NCI-H226 (cell line): ENCODE measurements at regions not wholly inside any gene's neighbourhood (a gene's known extent, or its start where the extent isn't known, plus 50 kb on each side); places are given as distances from the start of the nearest gene placed in this dataset.

Experiments
- DNase-seq: peaks from one replicate; pipeline ENCODE4 v3.0.0-alpha.2; 2015

- DNase-seq, result no peak
Observed at GRCh38 chr11:90798769-90799168, 575.9 kb upstream of the CHORDC1 start.

DNA sequence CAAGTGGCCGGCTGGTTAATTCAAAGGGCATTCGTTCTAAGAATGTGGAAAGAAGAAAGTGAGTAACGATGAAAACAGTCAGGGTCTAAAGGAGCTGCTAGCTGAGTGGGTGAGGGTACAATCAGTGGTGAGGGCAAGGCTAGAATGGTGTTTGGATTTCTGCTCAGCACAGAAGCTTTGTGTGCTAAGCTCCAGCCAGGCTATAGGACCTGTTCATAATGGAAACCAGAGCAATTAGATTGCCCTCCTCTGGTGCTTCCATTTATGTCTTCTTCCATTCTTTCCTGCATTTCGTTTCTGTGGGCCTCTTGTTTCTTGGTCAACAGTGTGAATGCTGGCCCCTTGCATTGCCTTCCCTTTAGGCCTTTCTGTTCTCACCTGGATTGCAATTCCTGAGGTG is 572.9 kb upstream of the CHORDC1 start:
- DNase-seq, result no peak

GRCh38 chr11:90788961-90789360 is 566.1 kb upstream of the CHORDC1 start:
- no peak for DNase-seq

- no peak for DNase-seq
Observed at GRCh38 chr11:90784241-90784814, 561.5 kb upstream of the CHORDC1 start.

DNA sequence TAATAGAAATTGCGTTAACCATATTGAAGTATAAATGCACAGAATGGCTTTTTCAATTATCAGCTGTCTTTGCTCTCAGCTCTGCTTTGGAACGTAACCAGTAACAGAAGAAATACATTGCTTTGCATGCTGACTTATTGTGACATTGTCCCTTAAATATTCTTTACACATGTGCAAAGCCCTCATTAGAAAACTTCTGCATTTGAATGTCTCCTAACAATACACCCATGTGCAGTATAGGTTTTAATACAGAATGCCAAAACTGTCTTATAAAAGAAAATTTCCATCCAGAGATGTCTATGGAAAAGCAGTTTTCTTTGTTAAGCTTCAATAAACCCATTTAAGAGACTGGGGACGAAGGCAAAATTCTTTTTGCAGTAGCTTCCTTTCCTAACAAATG is 560.3 kb upstream of the CHORDC1 start:
- no peak for DNase-seq

DNA sequence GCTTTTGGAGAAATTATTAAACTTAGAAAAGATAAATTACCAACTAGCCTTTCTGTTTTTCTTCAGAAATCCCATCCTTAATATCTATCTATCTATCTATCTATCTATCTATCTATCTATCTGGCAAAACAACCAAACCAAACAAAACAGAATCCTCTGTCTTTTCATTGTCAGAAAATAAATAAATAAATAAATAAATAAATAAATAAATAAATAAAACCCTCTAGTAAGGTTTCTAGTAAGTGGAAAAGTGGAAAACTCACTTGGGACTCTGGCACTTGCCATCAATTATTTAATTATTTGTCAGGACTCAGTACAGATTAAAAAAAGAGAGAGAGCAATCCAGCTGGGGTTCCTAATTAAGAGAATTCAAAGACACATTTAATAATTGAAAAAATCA is 556.2 kb upstream of the CHORDC1 start:
- DNase-seq, result no peak

DNA sequence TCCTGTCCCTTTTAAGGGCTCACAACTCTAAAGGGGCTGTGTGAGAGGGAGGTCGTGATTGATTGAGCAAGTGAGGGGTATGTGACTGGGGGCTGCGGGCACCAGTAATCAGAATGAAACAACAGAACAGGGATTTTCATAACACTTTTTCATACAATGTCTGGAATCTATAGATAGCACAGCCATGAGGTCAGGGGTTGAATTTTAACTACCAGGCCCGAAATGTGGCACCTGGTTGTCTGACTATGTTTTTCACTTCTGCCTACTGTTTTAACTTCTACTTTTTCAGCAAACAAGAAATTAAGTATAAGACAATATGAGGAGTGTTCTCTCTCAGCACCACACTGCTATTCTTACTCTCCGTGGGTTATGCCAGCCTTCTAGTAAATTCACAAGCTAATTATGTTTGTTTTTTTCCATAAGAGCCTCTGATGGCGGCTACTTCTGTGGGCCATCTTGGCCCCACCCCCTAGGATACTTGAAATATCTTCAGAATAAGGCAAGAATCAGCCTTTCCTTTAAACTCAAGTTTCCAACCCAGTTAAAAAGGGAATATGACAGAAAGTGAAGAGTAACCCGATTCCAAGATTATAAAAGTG is 552.8 kb upstream of the CHORDC1 start:
- DNase-seq, result no peak

DNA sequence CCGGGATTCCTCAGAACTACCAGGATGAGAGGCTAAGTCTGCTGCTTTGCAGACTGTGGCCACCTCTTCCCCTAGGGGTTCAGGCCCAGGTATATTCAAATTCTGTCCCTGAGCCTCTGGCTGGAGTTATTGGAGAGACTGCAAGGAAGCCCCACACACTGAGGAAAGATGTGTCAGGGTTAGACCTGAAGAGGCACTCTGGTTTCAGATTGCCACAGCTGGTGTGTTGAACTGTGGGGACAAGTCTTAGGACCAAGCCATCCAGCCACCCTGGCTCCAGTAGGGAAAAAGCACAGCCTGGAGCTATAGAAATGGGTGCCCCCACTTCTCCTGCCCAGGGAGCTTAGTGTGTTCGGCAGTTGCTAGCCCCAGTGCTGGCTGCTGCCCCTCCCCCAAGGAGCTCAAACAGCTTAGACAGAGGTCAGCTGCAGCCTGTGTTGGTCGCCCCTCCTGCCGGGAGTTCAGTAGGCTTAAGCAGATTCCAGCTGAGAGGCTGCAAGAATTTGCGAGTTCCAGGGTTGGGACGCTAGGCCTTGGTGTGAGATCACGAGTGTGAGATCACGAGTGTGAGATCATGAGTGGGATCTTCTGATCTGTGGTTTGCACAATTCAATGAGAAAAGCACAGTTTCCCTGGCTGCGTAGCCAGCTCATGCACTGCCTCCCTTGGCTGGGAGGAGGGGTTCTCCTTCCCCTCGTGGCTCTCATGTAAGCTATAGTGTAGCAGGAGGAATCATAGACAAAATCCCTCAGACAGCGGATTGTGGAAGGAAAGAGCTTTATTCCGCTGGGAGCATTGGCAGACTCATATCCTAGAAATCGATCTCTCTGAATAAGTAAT is 552.1 kb upstream of the CHORDC1 start:
- DNase-seq, result no peak

- DNase-seq, result no peak
Observed at GRCh38 chr11:90770007-90770406, 547.2 kb upstream of the CHORDC1 start.

DNA sequence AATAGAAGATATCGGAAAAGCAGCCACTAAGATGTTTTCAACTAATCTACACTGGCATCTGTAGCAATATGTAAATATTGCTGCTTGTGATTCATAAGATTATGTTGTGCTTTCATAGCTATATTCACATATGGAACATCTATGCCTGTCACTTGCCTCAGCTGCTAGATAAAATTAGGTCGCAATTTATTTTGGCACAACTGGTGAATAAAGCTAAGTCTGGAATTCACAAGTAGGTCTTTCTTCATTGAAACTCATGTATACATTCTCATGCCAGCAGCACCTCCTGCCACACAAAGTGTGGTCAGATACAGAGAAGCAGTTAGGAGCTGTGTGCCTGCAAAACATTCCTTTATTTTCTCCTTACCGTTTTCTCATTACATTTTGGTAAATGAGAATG is 543.3 kb upstream of the CHORDC1 start:
- no peak for DNase-seq

DNA sequence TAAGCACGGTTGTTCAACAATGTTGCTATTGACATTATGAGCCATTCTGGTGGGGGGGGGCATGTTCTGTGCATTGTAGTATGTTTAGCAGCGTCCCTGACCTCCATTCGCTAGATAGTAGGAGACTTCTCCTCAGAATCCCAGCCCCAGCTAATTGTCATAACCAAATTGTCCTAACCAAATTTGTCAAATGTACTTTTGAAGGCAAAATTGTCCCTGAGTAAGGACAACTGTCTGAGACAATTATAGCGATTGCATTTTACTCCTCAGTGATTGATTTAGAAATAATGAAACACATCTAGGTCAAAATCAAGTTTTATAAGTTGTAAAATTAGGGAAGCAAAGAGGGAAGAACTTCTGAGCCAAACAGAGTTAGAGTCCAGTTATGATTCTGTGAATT is 541.8 kb upstream of the CHORDC1 start:
- no peak for DNase-seq

DNA sequence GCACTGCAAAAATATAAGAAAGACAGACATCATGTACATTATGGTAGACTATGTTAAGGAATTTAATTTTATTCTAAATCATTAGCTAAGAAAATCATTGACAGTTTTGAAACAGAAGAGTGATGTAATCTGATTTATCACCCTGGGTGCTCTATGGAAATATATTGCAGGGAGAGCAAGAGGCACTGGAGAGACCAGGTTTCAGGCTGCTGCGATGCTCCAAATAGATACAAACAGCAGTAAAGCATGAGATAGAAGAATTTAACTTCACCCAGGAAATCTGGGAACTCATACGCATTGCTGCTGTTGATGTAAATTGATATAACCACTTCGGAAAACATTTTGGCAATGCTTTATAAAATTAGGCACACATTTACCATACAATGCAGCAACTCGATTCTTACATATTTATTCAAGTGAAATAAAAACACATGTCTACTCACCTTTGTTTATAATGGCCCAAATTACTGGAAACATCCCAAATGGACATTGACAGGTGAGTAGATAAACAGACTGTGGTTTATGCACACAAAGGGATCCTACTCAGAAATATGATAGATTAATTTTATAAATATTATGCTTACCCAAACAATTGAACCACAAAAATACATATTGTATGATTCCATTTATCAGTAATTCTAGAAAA is 535.1 kb upstream of the CHORDC1 start:
- no peak for DNase-seq

- DNase-seq, result no peak
Observed at GRCh38 chr11:90756617-90757016, 533.8 kb upstream of the CHORDC1 start.

DNA sequence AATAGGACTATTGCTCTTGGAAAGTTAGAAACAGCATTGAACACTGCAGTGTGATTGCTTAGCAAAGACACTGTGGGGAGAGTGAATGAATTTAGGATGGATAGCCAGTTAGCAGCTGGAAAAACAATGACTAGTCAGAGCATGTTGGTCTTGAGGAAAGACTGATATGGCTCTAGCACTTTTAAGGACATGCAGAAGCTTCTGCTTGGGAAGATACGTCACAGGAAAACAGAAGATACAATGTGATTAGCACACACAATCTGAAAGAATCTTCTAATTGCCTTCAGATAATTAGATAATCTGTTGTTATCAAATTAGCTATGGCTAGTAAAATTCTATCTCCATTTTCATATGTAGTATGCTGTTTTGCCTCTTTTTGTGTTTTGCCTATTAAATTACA is 530.7 kb upstream of the CHORDC1 start:
- no peak for DNase-seq

GRCh38 chr11:90747057-90747456 is 524.2 kb upstream of the CHORDC1 start:
- DNase-seq, result peak; percentile 69

DNA sequence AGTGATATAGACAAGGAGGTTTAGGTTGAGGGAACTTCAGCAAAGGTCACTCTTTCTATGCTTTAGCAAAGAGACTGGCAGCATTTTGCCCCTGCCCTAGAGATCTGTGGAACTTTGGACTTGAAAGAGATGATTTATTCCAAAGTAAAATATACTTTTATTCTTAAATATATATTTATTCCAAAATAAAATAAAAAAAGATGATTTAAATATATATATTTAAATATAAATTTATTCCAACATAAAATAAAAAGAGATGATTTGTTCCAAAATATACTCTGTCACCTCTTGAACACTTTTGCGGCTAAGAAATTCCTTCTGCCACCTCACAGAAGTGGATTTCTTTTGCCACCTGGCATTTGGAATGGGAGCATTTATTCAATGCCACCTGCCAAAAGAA is 521.3 kb upstream of the CHORDC1 start:
- no peak for DNase-seq

DNA sequence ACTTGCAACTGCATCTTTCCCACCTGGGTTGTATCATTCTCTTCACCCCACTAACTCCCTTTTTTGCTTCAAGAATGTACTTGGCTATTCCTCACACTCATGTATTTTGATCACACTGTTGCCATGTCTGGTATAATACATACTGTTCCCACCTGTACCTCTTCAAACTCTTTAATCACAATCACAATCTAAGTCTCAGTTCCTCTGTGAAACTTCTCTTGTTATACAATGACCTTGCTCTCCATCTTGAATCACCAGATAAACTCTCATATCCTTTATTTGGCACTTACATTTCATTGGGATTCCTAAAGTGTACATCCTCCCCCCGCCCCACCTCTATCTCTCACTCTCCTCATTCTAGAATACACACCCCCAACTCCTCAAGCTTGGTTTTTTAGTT is 516.0 kb upstream of the CHORDC1 start:
- DNase-seq, result no peak

- no peak for DNase-seq
Observed at GRCh38 chr11:90737444-90738050, 514.7 kb upstream of the CHORDC1 start.

- no peak for DNase-seq
Observed at GRCh38 chr11:90732486-90732885, 509.6 kb upstream of the CHORDC1 start.

DNA sequence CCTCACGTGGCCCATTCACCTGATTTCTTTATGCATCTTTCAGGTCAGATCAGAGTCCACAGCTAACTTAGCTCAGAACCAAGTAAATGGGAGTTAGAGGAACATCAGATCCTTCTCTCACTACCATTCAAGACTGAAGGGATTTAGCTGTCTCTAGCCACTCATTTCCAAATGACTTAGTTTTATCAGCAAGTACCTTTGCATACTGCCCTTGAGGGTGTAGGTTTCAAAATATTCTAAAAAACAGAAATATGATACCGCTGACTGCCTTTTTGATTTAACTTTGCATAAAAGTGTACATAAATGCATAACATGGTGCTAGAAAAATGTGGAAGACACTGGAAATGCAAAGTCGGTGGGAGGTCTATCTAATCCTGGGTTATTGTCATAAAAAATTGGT is 500.6 kb upstream of the CHORDC1 start:
- DNase-seq, result no peak

GRCh38 chr11:90722552-90723190 is 499.8 kb upstream of the CHORDC1 start:
- DNase-seq, result peak; percentile 41

DNA sequence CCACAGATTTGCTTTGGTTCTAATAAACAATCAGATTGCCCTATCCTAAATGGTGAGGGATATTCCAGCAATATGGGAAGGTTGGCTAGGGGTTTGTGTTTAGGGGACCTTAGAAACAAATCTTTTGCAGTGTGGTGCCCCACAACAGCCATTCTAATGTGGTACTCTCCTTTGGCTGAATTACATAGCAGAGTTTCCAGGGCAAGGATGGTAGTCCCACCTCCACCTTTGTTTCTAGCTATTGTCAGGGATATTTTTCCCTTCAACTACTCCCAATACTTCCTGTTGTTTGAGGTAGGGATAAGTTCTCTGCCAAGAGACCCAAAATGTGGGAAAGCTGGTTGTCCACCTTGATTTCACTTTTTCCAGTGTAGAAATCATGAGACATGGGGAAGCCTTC is 494.7 kb upstream of the CHORDC1 start:
- no peak for DNase-seq

DNA sequence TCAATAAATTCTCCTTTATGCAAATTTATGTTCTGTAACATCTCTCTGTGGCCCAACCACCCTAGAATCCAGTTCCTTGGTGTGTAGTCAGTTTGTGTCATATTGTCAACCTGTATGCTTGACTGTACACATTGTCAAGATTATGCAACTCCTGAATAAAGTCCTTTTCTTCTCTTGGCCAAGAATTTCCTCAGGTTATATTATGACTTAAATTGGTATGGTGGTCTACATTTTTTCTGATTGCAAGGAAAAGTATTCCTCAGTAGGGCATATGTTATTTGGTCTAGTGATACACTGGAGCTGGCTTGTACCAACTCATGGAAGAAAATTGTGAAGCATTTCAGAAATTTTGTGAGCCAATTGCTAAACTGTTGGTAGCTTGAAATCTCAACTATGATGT is 482.8 kb upstream of the CHORDC1 start:
- no peak for DNase-seq
